Esophagus muscularis mucosa (tissue), 4 donors: ENCODE measurements at regions not wholly inside any gene's neighbourhood (a gene's known extent, or its start where the extent isn't known, plus 50 kb on each side); places are given as distances from the start of the nearest gene placed in this dataset.

Experiments used
- DNase-seq: peaks from one replicate; pipeline ENCODE4 v3.0.0-alpha.2; 2017; ENCODE audit errors: extremely low spot score
- H3K27ac ChIP-seq, 4 donors: fragments of 200-600 bp; sonication (generic); replicated peaks in 1 of 4; 1 replicate in 3 of 4; 2 replicates in 1 of 4; pipeline ENCODE4 v1.5.1; 2016 to 2019; ENCODE audit warnings: mild to moderate bottlenecking in 1 of 4
- H3K27me3 ChIP-seq, 4 donors: fragments of 200-600 bp; sonication (generic); one replicate each; pipeline versions ENCODE4 v1.5.1 to v1.6.0; 2016 to 2019
- H3K36me3 ChIP-seq, 4 donors: fragments of 200-600 bp; sonication (generic); one replicate each; pipeline ENCODE4 v1.5.1; 2016 to 2019
- H3K4me1 ChIP-seq, 4 donors: fragments of 200-600 bp; sonication (generic); one replicate each; pipeline ENCODE4 v1.5.1; 2016 to 2019
- H3K4me3 ChIP-seq, 4 donors: fragments of 200-600 bp; sonication (generic); 1 replicate in 2 of 4; 2 replicates in 2 of 4; pipeline ENCODE4 v1.5.1; 2016 to 2019; ENCODE audit warnings: mild to moderate bottlenecking in 4 of 4, moderate library complexity in 1 of 4
- H3K9me3 ChIP-seq, 4 donors: fragments of 200-600 bp; sonication (generic); 1 replicate in 3 of 4; 2 replicates in 1 of 4; pipeline ENCODE4 v1.5.1; 2016 to 2019
- CTCF ChIP-seq, 3 experiments: fragments of 200-600 bp in 2 of 3; fragments of 450-650 bp in 1 of 3; sonication (generic) in 2 of 3; IDR thresholded peaks; one replicate each; pipeline ENCODE4 v1.5.1; 2017 to 2019; ENCODE audit warnings: antibody characterized with exemption in 3 of 3, mild to moderate bottlenecking in 2 of 3, moderate library complexity in 1 of 3
- EP300 ChIP-seq: sonication (generic); formaldehyde crosslinking; IDR thresholded peaks from one replicate; pipeline ENCODE4 v1.6.1; 2017; ENCODE audit warnings: antibody characterized with exemption
- POLR2A ChIP-seq: fragments of 450-650 bp; IDR thresholded peaks from one replicate; pipeline ENCODE4 v1.6.1; 2017; ENCODE audit warnings: antibody characterized with exemption, moderate library complexity, mild to moderate bottlenecking, low read depth
- POLR2AphosphoS5 ChIP-seq, 2 donors: sonication (generic); formaldehyde crosslinking; IDR thresholded peaks; one replicate each; pipeline ENCODE4 v1.6.1; 2017; ENCODE audit warnings: antibody characterized with exemption in 2 of 2
- WGBS: methylation state at CpG from one replicate; pipeline ENCODE4 v1.1.5; 2018; 5-methylcytosine and 5-hydroxymethylcytosine counted together
- intact Hi-C: fragments of 100-400 bp; cut with DNase I; formaldehyde crosslinking; loops from one replicate; pipeline ENCODE4 v1.15.1; 2023

GRCh38 chr7:126166645-126167044 lies 1086.1 kb downstream of the GRM8 start:
- Histone ChIP-seq H3K4me1 (no peaks in the 10 kb centered on the region), H3K4me3 (no peak overlapping the region), H3K27ac (no peak overlapping the region), H3K9me3 (peaks cover 0 to 9% (median 0%) of the 10 kb centered on the region in 4 donors), H3K27me3 (no peaks in the 10 kb centered on the region), H3K36me3 (no peaks in the 10 kb centered on the region)
- intact Hi-C loops, result no loop called here
- TF ChIP-seq POLR2AphosphoS5 (IDR thresholded peaks at IDR 0.05) (no peak), EP300 (no peak), POLR2A (no peak), CTCF (IDR thresholded peaks at IDR 0.05) (no peak)
- no peak for DNase-seq
- WGBS, result 78% methylated on average over 2 of the region's 2 CpGs

- no peaks in the 10 kb centered on the region for H3K27me3 ChIP-seq
- H3K9me3 ChIP-seq, result peaks cover 0 to 9% (median 0%) of the 10 kb centered on the region in 4 donors
- WGBS, result 75% methylated on average over 1 of the region's 1 CpG
- H3K4me3 ChIP-seq, result no peak overlapping the region
- no peaks in the 10 kb centered on the region for H3K4me1 ChIP-seq
- H3K27ac ChIP-seq, result no peak overlapping the region
- TF ChIP-seq POLR2A (no peak), POLR2AphosphoS5 (IDR thresholded peaks at IDR 0.05) (no peak), CTCF (IDR thresholded peaks at IDR 0.05) (no peak), EP300 (no peak)
- DNase-seq, result no peak
- intact Hi-C loops, result no loop called here
- no peaks in the 10 kb centered on the region for H3K36me3 ChIP-seq
Measured at GRCh38 chr7:126163647-126164046, 1089.1 kb downstream of the GRM8 start.

GRCh38 chr7:126157391-126157790 lies 1095.3 kb downstream of the GRM8 start:
- Histone ChIP-seq H3K27ac (no peak overlapping the region), H3K4me1 (no peaks in the 10 kb centered on the region), H3K9me3 (no peaks in the 10 kb centered on the region), H3K27me3 (no peaks in the 10 kb centered on the region), H3K36me3 (no peaks in the 10 kb centered on the region), H3K4me3 (no peak overlapping the region)
- 86% methylated on average over 2 of the region's 2 CpGs for WGBS
- TF ChIP-seq POLR2A (no peak), EP300 (no peak), POLR2AphosphoS5 (IDR thresholded peaks at IDR 0.05) (no peak), CTCF (IDR thresholded peaks at IDR 0.05) (no peak)
- DNase-seq, result no peak
- intact Hi-C loops, result no loop called here

DNA sequence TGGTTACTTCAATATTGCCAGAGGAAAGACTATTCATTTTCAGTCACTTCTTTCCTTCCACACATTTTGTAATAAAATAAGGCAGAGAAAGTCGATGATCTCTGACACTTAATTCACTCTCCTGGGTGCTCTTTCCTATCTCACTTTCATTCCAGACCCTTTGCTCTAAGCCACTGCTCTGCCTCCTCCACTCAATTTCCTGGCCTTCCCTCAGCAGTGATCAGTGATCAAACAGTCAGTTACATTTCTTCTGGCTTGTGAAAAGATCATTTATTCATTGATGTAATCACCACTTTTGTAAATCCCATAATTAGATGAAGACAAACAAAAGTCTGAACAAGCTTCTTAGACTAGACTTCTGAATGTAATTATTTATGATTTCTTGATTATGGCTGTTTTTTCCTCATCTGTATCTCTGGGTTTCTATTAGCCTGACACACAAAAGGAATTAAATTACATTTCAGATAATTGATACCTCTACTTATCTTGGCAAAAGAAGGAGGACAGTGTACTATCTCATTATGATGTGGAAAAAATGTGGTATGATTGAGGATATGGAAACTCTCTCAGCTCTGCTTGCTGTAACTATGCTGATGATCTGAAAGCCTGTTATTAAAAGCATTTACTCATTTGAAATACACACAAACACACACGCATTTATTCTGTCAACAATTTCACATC lies 1102.3 kb downstream of the GRM8 start:
- Histone ChIP-seq H3K27ac (no peak overlapping the region), H3K27me3 (no peaks in the 10 kb centered on the region), H3K9me3 (no peaks in the 10 kb centered on the region), H3K36me3 (no peaks in the 10 kb centered on the region), H3K4me1 (no peaks in the 10 kb centered on the region), H3K4me3 (no peak overlapping the region)
- DNase-seq, result no peak
- TF ChIP-seq POLR2A (no peak), POLR2AphosphoS5 (IDR thresholded peaks at IDR 0.05) (no peak), EP300 (no peak)
- intact Hi-C loops, result no loop called here
- 77% methylated on average over 2 of the region's 2 CpGs for WGBS

DNA sequence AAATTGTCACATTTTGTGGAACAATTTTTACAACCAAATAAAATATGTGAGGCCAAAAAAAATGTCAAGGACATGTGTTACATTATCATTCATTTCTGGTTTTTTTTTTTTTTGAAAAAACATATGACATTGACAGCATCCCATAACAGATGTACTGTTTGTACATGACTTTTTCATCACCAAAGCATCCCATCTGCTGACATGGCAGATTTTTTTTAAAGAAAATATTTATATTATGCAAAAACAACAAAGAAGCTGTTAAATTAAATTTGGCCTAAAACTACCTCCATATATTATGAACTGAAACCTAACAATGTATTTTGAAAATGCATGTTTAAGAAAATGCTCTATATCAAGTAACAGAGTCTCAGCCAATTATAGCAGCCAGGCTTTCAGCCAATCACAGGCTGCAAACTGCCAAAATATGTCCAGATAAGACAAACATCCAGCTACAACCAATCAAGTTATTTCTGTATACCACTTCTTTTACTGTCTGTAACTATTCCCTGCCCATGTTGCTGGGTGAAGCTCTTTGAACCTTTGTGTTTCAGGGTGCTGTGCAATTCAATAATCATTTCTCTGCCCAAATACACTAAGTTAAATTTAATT lies 1111.8 kb downstream of the GRM8 start:
- Histone ChIP-seq H3K9me3 (no peaks in the 10 kb centered on the region), H3K4me1 (no peaks in the 10 kb centered on the region), H3K27me3 (no peaks in the 10 kb centered on the region), H3K4me3 (no peak overlapping the region), H3K36me3 (no peaks in the 10 kb centered on the region), H3K27ac (no peak overlapping the region)
- intact Hi-C loops, result no loop called here
- no peak for DNase-seq
- TF ChIP-seq POLR2A (no peak), EP300 (no peak), CTCF (IDR thresholded peaks at IDR 0.05) (no peak), POLR2AphosphoS5 (IDR thresholded peaks at IDR 0.05) (no peak)
